ENCODE measurements at regions not wholly inside any gene's neighbourhood (a gene's known extent, or its start where the extent isn't known, plus 50 kb on each side); places are given as distances from the start of the nearest gene placed in this dataset.

GRCh38 chr2:31675485-31675901 lies 94.8 kb upstream of the SRD5A2 start:
- no peaks in the 10 kb centered on the region for H3K36me3 ChIP-seq
- H3K9me3 ChIP-seq, result no peaks in the 10 kb centered on the region
- H3K4me3 ChIP-seq (ENCODE audit: low read depth, low read length), result no peak overlapping the region
- peak; percentile 33; the same call in 1 of the 2 replicates for TF ChIP-seq CTCF (IDR thresholded peaks at IDR 0.05; ENCODE audit: low read depth, low read length)
- peak; percentile 9 for DNase-seq
- no peaks in the 10 kb centered on the region for H3K27me3 ChIP-seq
- H3K4me1 ChIP-seq, result no peaks in the 10 kb centered on the region

DNA sequence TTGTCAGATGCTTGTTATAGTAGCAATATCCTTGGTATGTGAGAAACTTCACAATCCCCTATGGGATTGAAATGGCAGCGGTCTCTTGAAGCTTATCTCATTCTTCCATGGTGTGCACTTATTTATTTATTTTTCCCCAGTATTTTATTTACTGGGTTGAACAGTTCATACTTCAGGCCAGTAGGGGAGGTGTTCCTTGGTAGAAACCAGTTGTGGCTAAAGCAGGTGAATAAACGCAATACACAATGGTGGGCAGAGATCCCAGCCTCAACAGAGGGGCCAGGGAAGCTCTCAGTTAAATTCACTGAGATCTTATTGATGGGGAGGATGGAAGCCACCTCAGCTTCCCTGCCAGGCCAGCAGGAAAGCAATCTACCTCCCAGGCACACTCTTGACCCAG lies 93.7 kb upstream of the SRD5A2 start:
- Histone ChIP-seq H3K4me1 (no peaks in the 10 kb centered on the region), H3K36me3 (no peaks in the 10 kb centered on the region), H3K4me3 (ENCODE audit: low read depth, low read length) (no peak overlapping the region), H3K9me3 (no peaks in the 10 kb centered on the region), H3K27me3 (no peaks in the 10 kb centered on the region)
- TF ChIP-seq CTCF (IDR thresholded peaks at IDR 0.05; ENCODE audit: low read depth, low read length), result peak; percentile 31
- no peak for DNase-seq

GRCh38 chr2:31666878-31667277 lies 86.1 kb upstream of the SRD5A2 start:
- Histone ChIP-seq H3K4me1 (no peaks in the 10 kb centered on the region), H3K9me3 (no peaks in the 10 kb centered on the region), H3K4me3 (ENCODE audit: low read depth, low read length) (no peak overlapping the region), H3K36me3 (no peaks in the 10 kb centered on the region), H3K27me3 (no peaks in the 10 kb centered on the region)
- TF ChIP-seq CTCF (IDR thresholded peaks at IDR 0.05; ENCODE audit: low read depth, low read length), result no peak
- DNase-seq, result no peak

DNA sequence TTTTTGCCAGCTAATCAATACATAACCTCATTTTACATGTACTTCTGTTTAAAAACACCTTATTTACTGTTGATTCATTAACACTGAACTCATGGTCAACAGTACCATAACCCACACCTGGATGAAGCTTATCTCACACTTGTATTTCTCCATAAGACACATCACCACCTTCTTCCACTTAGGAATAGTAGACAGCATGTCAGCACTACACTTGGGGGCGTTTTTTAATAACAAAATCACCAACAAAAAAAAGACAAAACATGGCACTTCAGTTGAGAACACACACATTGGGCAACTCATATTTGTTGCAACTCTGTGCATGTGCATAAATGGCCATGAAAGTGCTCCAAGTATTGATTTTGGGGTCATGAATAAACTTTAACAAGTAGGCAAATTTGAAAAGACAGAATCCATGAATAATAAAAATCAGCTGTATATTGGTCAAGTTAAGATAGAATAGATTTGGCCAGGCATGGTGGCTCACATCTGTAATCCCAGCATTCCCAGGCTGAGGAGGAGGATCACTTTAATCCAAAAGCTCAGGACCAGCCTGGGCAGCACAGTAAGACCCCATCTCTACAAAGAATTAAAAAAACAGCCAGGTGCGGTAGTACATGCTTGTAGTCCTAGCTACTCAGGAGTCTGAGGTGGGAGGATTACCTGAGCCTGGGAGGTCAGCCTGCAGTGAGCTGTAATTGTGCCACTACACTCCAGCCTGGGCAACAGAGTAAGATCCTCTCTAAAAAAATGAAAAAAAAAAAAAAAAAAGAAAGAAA lies 84.4 kb upstream of the SRD5A2 start:
- TF ChIP-seq CTCF (IDR thresholded peaks at IDR 0.05; ENCODE audit: low read depth, low read length), result no peak

GRCh38 chr2:31660812-31661335 lies 80.1 kb upstream of the SRD5A2 start:
- no peaks in the 10 kb centered on the region for H3K36me3 ChIP-seq
- H3K4me1 ChIP-seq, result no peaks in the 10 kb centered on the region
- no peak overlapping the region for H3K4me3 ChIP-seq (ENCODE audit: low read depth, low read length)
- DNase-seq, result no peak
- H3K27me3 ChIP-seq, result no peaks in the 10 kb centered on the region; the same call in none of the 2 replicates
- TF ChIP-seq CTCF (IDR thresholded peaks at IDR 0.05; ENCODE audit: low read depth, low read length), result no peak
- H3K9me3 ChIP-seq, result no peaks in the 10 kb centered on the region

More for the DNA sequence above, 84.4 kb upstream of the SRD5A2 start:
- H3K4me1 ChIP-seq, result no peaks in the 10 kb centered on the region
- no peaks in the 10 kb centered on the region for H3K9me3 ChIP-seq
- H3K4me3 ChIP-seq (ENCODE audit: low read depth, low read length), result no peak overlapping the region
- H3K36me3 ChIP-seq, result no peaks in the 10 kb centered on the region
- no peak for DNase-seq
- no peaks in the 10 kb centered on the region for H3K27me3 ChIP-seq

- no peak for TF ChIP-seq CTCF (IDR thresholded peaks at IDR 0.05; ENCODE audit: low read depth, low read length)
- Histone ChIP-seq H3K27me3 (peaks cover 2% of the 10 kb centered on the region), H3K4me1 (no peaks in the 10 kb centered on the region), H3K36me3 (no peaks in the 10 kb centered on the region), H3K9me3 (no peaks in the 10 kb centered on the region), H3K4me3 (ENCODE audit: low read depth, low read length) (no peak overlapping the region)
- no peak for DNase-seq
These were observed 79.4 kb upstream of the SRD5A2 start for GRCh38 chr2:31660165-31660564.
